Astrocyte (in vitro differentiated cells and primary cell): ENCODE measurements at regions not wholly inside any gene's neighbourhood (a gene's known extent, or its start where the extent isn't known, plus 50 kb on each side); places are given as distances from the start of the nearest gene placed in this dataset.

Experiments used
- EZH2 ChIP-seq: IDR thresholded peaks from 2 replicates; pipeline ENCODE4 v1.6.1; 2012; ENCODE audit warnings: mild to moderate bottlenecking, low read length, inconsistent platforms; ENCODE audit not compliant: insufficient read depth
- TF ChIP-seq, protein P1 (sequence below): IDR thresholded peaks from 2 replicates; pipeline ENCODE4 v1.5.1; 2011; ENCODE audit warnings: low read depth, mild to moderate bottlenecking, inconsistent platforms, low read length, moderate library complexity; ENCODE audit not compliant: insufficient read depth

DNA sequence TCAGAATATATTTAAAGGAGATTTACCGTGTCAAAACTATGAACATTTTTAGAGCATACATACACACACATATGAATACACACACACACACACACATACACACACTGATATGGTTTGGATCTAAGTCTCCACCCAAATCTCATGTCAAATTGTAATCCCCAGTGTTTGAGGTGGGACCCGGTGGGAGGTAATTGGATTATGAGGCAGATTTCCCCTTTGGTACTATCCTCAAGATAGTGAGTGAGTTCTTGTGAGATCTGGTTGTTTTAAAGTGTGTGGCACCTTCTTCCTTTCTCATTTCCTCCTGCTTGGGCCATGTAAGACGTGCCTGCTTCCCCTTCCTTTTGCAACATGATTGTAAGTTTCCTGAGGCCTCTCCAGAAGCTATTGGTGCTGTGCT, 515.0 kb upstream of the ZMIZ1 start:
- TF ChIP-seq, protein P1, sequence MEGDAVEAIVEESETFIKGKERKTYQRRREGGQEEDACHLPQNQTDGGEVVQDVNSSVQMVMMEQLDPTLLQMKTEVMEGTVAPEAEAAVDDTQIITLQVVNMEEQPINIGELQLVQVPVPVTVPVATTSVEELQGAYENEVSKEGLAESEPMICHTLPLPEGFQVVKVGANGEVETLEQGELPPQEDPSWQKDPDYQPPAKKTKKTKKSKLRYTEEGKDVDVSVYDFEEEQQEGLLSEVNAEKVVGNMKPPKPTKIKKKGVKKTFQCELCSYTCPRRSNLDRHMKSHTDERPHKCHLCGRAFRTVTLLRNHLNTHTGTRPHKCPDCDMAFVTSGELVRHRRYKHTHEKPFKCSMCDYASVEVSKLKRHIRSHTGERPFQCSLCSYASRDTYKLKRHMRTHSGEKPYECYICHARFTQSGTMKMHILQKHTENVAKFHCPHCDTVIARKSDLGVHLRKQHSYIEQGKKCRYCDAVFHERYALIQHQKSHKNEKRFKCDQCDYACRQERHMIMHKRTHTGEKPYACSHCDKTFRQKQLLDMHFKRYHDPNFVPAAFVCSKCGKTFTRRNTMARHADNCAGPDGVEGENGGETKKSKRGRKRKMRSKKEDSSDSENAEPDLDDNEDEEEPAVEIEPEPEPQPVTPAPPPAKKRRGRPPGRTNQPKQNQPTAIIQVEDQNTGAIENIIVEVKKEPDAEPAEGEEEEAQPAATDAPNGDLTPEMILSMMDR, result no peak
- TF ChIP-seq EZH2, result no peak
